Islet precursor cell (in vitro differentiated cells): ENCODE measurements at regions not wholly inside any gene's neighbourhood (a gene's known extent, or its start where the extent isn't known, plus 50 kb on each side); places are given as distances from the start of the nearest gene placed in this dataset.

ENCODE experiments used
- DNase-seq: peaks from one replicate; pipeline ENCODE4 v3.0.0-alpha.2; 2018

DNA sequence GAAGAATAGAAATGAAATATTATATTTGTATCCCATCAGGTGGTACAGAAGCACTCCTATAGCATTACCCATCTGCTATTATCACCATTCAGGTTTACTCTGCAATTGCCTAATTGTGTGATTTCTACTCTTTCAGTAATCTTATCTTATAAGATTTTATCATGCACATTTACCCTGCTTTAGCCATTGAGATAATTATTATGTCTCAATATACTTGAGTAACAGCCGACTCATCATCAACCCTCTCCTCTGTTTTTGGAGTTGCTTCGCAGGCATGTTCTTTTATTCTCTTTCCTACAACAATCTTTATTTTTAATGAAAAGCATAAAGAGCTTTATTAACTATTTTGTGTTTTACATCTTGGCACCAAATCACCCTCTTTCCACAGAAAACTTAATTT is 419.9 kb downstream of the LRIG3 start:
- no peak for DNase-seq

DNA sequence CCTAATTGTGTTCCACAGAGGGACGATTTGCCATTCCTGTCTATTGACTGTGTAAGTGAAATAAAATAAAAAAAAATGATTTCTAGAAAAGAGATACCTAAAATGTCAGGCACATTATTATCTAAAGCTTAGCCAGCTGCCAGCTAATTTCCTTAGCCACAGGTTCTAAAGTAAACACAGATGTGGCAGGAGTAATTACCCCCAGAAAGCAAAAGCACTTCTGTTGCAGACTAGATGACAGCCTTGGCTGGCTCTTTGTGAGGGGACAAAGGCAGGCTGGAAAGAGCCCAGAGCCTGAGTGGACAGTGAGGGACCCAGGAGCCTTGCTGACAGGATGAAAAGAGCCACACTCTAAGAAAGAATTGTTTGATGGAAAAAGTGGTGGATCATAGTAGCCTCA is 418.1 kb downstream of the LRIG3 start:
- DNase-seq: peak; percentile 68

DNA sequence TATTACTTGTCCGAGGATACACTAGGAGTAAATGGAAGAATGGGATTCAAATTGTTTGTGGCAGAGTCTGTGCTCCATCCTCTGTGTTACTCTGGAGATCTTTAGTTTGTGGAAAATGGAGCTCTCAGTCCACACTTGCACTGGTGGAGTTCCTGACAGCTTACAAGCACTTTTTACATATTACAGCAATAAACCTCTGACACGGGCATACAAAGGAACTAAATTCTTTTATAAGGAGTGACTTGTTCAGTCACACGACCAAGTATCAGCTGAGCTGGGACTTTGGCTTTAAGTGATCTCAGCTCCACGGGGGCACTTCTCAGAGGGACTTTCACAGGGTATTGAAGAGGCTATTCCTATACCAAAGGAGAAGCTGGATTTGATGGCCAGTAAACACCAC is 417.5 kb downstream of the LRIG3 start:
- no peak for DNase-seq

DNA sequence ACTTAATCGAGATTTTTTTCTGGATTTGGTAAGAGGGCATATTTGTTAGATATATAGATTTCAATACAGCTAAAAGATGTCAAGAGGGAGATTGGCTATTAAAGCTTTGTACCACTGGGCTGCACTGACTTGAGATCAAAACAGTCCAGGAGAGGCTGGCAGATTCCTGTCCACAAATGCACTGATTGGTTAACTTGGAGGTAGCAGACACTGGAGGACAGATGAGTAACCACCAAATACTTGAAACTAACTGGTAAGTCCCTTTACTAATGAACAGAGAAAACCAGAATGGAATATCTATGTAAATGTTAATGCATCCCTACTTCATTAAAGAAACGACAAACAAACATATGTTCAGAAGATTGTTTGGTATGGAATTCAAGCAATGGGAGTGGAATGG is 416.6 kb downstream of the LRIG3 start:
- DNase-seq: no peak

DNA sequence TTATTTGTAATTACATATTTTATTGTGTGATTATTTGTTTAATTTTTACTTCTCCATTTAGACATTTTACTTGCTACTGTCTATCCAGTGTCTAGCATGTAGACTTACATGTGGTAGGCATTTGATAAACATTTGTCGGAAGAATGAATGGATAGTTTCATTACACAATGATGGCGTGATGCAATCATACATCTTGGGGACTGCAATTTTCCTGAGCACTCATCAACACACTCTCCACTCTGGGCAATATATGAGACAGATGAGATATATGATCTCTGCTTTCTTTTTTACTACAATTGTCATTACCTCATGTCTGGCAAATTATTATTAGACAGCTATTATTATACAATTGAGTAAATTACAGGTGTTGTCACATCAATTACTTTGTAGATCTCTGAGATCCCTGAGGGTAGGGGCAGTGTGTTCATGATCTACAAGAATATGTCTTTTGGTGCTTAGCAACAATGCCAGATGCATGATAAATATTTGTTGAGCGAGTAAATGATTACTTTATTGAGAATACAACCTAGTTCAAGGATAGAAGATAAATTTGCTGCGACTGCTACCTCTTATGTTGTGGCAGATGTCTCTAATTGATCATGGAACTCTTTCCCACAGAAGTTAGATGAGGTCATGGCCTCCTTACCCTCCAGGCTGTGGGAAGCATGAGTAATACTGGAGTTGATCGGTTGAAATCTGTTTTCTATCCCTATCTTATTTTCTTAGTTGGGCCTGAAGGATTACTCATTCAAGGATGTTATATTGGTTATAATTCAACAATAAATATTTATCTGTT is 416.0 kb downstream of the LRIG3 start:
- no peak for DNase-seq

DNA sequence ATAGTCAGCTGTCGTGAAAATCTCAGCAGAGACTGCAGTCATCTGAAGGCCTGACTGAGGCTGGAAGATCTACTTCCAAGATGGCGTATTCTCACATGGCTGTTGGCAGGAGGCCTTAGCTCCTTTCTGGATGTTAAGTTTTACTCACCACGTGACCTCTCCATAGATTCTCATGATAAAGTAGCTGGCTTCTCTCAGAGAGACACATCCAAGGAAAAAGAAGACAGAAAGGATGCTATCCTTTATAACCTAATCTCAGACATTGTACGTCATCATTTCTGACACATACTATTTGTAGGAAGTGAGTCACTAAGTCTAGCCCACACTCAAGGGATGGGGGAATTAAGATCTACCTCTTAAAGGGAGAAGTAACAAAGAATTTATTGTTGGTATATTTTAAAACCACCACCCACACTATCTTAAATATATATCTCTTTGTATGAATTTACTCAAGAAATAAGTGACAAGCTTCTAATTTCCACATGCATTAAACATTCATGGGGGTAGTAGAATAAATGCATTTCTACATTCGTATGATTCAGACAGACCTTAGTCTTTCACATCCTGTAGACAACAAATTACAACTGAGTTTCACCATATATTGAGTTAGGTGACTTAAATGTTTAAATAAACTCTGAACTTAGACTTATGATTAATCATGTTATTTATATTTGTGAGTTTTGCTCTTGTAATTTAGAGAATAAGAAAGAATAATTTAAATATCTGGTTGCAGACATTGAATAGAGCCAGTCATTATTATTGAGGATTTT is 411.0 kb downstream of the LRIG3 start:
- no peak for DNase-seq

DNA sequence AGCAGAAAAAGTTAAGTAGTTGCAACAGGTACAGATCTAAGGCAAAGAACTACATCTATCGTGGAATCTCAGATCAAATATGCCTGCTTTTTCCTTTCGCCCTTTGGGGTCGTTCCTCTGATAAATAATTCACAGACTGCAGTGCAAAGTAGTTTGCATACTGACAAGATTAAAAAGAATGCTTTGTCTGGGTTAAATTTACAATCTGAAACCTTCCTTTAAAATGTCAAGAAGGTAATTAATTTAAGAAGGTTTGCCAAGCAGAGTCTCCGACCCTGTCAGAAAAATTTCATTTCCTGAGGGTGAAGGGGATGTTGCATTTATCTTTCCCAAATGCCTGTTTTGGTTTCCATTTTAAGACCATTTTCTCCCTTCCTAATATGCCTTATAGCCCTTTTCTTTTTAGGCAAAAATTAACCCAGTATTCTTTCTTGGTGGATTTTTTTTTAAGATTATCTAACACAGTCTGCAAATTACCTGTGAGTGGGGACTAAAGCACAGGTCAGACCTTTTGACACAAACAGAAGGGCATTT is 406.9 kb downstream of the LRIG3 start:
- no peak for DNase-seq

DNA sequence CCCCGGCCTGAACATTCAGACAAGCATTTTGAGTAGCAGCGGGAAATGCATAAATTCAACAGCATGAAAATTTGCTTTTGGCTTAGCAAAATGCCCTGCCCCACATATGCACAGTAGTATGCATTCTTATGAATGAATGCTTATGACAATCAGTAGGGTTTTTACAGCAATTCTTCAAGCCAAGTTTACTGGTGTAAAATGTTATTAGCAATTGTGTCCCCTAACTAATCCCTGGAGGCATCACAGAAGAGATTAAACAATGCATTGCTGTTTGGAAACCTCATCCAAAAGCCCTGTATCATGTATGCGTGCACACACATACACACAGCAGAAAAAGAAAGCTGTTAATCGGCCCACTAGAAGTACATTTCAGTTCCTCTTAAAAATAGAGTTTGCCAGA is 406.5 kb downstream of the LRIG3 start:
- no peak for DNase-seq

DNA sequence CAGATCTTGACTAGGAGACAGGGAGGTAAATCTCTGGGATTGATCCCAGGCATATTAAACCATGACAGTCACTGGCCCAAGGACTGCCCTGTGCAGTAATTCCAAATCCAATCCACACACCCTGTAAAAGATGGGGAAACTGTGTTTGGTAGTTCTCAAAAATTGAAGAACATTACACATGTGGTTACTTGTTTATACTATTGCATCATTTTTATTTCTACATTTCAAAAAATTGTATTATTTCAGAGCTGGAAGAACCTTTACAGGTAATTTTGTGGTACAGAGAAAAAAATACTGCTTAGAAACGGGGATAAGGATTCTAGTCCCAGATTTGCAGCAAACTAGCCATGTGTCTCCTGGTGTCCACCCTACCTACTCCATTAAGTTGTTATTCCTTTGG is 400.5 kb downstream of the LRIG3 start:
- no peak for DNase-seq

DNA sequence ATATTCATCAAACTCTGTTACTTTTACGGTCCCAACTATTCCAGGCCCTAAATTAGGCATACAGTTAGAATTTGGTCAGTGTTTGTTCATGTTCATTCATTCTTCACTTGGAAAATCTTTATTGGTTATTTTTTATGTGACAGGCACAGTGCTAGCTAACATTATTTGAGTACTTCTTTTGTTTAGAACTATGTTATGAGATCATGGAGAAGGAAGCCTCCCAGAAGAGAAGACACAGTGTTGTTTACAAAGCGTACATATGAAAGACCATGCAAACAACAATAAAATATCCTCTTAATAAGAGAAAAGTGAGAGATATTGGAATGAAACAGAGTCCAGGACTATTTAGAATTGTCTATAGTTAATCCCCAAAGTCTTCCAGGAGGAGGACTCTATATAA is 399.2 kb downstream of the LRIG3 start:
- no peak for DNase-seq

DNA sequence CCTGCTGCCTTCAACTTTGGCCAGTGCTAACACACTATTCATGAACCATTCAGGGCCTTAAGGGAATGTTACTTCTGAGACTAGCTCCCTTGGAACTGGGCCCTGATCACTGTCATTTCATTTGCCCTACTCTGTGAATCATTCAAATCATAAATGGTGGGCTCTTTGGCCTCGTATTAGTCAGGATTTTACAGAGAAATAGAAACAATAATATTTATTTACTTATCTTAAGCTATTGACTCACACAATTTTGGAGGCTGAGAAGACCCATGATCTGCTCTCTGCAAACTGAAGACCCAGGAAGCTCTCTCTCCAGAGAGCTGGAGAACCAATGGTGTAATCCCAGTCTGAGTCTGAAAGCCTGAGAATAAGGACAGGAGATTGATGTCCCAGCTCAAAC is 398.5 kb downstream of the LRIG3 start:
- no peak for DNase-seq

DNA sequence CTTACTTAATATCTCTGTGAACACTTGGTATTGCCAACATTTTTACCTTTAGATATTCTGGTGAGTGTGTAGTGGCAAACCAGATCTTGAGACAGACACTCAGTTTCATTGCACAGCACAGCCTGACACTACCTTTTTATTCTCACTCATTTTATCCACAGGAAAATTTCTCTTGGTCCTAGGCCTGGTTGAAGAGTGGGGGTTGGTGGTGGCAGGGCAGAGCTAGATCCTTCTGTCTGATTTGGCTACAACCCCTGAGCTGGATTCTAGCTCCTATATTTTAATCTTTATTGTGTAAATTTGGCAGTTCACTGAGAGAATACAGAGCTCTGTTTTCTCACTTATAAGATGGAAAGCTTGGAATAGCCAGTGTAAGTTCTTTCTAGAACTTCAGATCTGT is 396.9 kb downstream of the LRIG3 start:
- DNase-seq: no peak

DNA sequence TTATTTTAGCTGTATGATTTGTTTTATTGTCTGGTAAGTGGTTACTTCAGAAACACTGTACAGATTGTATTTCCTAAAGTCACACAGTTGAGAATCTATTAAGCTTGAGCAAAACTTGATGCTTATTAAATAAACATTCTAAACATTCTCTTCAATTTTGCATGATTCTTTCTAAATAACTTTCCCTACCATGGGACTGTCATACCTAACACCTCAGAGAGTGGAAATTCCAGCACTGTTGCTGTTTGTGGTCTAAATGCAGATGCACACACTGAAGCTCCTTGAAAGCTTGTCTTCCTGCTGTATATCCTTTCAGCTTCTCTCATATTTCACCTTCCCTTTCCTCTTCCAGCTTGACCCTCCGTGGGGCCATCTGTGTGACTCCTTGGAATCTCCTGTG is 392.0 kb downstream of the LRIG3 start:
- DNase-seq: no peak

DNA sequence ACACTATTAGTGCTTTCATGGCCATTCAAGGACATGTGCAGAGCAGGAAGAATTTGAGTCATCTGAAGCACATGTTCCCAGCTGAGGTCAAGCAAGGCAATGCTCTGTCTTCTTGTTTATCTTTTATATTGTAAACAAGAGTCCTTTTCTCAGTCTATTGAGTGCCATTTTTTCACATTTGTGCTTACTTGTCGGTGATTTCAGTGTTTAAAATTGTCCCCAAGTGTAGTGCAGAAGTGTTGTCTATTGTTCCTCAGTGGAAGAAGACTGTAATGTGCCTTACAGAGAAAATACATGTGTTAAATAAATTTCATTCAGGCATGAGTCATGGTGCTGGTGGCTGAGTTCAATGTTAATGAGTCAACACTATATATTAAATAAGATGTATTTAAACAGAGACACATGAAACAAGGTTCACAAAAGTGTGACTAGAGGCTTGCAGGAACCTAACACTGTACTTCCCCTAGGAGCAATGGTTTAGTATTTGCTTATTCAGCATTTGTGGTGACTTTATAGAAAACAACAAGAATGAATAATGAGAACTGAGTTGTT is 391.1 kb downstream of the LRIG3 start:
- DNase-seq: no peak

DNA sequence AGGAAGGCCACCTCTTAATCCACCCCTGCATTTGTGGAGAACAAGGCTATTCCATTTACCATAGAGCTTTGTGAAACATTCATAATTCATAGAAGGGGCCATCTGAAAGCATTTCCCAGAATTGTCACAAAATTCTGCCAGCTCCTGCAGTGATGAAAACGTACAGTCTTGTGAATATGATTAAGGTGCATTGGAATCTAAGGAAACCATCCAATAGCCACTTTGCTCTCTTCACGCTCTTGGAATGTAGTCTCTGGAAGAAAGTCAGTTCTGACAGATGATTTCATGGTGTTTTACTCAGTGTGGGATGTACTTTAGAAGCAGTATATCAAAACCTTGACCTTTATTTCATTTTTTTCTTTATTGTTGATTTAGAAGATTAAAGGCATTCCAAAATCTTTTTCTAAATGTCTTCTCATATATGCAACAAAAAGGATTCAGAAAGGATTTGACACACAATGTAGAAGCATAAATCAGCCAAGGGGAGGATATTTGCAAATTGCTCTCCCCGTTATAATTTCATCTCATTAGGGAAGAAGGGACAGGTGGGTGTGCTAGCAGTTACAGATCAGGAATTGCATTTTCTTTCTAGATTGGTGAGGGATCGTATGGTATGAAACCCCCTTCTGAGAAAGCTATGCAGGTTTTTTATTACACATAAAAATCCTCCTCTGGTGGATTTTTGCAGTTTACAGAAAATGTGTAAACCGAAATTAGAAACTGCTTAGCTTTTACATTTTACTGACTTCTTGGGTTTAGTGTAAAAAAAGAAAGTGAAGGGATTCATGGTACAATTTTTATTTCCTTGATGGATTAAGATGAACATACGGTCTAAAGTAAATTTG is 390.2 kb downstream of the LRIG3 start:
- DNase-seq: no peak

DNA sequence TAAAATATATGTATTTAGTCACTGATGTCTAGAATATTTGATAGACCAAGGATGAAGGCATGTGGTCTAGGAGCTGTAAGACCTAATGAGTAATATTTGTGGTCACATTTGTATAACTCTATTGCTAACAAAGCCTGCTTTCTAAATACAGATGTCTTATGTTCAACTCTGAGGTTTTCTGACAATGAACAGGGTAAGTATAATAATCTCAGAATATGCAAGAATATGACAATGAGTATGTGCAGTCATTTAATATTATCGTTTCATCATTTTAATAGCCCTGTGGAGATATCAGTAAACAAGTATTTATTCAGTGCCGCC is 389.6 kb downstream of the LRIG3 start:
- no peak for DNase-seq

DNA sequence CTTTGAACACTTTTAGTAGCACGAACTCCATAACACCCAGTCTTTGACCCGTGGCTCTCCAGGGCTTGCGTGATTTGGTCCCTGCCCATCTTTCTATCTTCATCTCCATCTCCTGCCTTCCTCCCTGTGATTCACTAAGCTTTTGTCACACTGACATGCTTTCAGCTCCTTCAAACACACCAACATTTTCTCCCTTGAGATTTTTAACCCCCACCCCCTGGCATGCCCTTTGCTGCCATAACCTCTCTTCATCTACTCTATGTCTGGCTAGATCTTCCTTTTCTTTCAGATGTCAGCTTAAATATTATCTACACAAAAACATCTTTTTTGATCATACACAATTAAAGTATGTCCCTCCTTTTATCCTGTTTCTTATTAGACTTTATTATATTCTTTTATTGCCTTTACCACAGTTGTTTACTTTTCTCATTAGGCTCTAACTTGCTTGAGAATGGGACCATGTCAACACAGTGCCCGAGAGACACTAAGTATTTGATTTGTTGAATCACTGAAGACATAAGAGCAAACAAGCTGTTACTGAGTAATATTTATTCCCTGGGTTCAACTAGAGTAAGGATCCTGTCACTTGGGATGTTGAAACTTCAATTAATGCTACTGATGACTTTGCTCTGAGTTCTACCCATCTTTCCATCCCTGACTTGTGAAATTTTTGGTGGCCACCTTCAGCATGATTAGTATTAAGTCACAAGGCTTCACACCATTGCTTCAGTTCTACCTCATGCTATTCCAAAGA is 387.3 kb downstream of the LRIG3 start:
- no peak for DNase-seq

DNA sequence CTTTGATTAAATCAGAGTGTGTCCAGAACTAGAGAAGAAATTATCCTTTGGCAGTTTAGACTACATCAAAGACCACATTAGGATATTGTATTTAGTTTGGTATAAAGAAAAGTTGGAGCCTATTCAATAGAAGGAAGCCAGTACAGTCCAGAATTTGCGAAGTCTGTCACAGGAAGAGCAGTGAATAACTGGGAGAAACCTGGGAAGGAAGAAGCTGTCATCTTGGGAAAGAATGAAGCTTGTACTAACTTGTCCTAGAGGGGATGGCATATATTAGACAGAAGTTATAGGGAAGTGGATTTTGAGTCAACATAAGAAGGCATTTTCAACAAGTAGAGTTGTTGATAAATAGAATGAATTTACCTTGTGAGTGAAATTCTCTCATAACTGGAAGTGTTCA is 386.7 kb downstream of the LRIG3 start:
- DNase-seq: no peak

DNA sequence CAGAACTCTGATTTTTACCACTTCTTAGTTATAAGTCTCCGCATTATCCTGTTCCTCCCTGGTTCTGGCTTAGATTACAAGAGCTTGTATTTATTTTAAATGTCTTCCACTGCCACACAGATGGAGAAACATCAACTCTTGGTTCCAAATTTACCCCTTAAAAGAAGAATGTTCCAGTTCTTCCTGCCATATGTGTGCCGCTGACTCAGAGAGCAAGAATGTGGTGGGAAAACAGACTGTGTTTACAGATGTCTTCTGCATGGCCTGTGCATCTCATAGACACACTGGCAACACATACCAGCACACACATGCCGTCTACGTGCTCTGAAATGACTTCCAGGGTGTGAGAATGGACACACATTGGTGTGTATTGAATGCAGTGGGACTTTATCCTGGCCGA is 383.0 kb downstream of the LRIG3 start:
- peak; percentile 75 for DNase-seq

DNA sequence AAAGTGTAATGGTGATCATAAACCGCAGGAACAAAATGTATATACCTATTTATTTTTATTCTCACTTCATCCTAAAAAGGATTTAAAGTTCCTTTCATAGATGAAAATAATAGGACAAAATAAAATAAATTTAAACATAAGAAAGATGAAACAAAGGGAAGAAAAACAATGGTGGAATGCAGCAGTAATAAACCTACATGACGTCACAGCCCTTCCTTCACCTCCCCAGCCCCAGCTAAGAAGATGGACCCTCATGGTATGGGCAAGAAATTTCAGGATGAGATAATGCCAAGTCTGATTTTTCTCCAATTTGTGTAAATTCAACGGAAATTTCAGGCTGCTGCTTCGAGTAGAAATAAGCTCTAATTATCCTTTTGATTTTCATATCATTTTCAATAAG is 381.0 kb downstream of the LRIG3 start:
- no peak for DNase-seq

DNA sequence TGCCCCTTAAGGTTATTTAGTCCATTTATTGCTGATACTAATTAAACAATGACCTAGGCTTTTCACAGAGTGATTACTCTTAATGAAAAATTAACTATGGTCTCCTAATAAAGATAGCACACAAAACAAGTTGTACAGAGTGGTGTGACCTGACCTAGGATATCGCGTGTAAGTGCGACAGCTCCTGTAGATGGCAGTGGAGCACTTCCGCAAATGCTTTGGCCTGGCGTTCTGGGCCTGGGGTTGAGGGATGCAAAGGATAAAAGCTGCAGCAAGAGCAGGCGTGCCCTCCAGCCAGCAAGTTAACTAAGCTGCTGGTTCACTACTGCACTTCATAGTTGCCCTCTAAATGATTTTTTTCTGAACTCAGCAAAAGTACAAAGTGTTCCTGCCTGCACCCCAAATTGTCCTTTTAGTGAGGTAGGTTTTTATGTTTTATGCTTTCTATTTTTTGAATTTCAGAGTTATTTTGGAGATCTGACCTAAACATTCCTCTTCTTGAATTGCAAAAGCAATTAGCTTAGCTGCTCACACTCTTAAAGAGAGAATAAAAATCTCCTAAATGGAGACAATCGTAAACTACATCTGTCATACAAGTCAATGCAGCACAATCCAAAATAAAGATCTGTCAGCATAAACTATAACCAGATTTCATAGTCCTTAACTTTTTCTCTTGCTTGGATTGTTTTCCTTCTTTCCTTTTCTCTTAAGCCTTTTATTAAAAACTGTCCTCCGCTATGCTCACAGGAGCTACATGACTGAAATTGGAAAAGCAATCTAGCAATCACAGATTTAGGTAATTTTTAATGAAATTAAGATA is 379.6 kb downstream of the LRIG3 start:
- DNase-seq: peak; percentile 96

DNA sequence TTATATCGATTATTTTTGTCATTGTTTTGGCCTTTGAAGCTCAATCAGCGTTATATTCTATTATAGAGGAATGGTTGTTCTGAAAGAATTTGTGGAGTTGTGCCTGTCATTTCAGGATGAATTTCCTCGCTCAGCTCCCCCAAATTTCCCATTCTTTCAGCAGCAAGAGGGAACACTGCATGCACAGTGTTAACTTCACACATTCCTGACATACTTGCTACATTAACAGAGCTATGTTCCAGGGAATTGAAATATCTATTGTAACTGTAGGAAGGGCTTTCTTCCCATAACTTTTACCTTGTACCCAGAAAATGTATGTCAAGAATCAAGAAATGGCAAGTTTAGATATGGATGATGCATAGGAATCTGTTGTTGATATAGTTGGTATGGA is 379.0 kb downstream of the LRIG3 start:
- no peak for DNase-seq
